Heart left ventricle (tissue), 13 donors: ENCODE measurements at regions not wholly inside any gene's neighbourhood (a gene's known extent, or its start where the extent isn't known, plus 50 kb on each side); places are given as distances from the start of the nearest gene placed in this dataset.

ENCODE experiments used
- POLR2A ChIP-seq, 2 donors: fragments of 450-650 bp; IDR thresholded peaks; one replicate each; pipeline ENCODE4 v1.6.1; 2017; ENCODE audit warnings: antibody characterized with exemption in 2 of 2, mild to moderate bottlenecking in 2 of 2, moderate library complexity in 2 of 2
- TF ChIP-seq, protein P1 (sequence below), 12 donors: fragments of 200-600 bp; sonication (generic) in 4 of 12; IDR thresholded peaks; one replicate each; pipeline versions ENCODE4 v1.5.0 to v1.8.0; 2018 to 2022; ENCODE audit warnings: antibody characterized with exemption in 12 of 12, mild to moderate bottlenecking in 5 of 12
- donor health status: ischemic (EF 13 %, LVEDD 7.1; RV severe dilation, severe dysfunction).
- donor health status: DM: no; HTN: yes; CAD: no.
- donor health status: DM: no; HTN: no; CAD: no.
- donor health status: ischemic (EF 25% LVEDD 6.9; RV normal size, moderate dysfunction).
- donor health status: ischemic (EF 25% LVEDD 5.7; RV mildly dilated, moderate dysfunction).
- donor health status: ischemic (EF 35%, LVEDD 5.7; RV mildly dilated, moderate dysfunction).
- donor health status: nonischemic (EF 11% LVEDD 7.7; RV severe dilation, severe dysfunction).
- donor health status: DM: yes; HTN: yes; CAD: no.
- donor health status: PGD.
- donor health status: ischemic (EF 29% LVEDD 5.4; RV normal size, mild dysfunction).
- donor health status: nonischemic (EF 23%, LVEDD 6.1; RV moderate dilation, normal function).

DNA sequence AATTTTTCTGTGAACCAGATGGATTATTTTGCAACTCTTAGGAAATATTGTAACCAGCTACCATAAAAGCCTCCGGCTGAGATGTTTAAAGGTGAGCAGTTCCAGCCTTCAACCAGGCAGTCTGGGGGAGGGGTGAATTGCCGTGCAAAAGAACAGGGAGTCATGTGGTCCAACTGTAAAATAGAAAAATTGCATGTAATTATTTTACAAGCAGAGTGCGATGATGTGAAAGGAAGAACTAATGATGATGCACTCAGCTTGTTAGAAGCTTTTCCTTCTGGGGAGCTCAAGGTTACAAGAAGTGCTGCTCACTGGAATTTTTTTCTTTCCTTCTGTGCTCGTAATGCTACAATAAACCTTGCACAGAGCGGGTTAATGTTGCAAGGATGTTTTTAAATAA, 188.7 kb upstream of the ITGA1 start:
- no peak for TF ChIP-seq POLR2A (IDR thresholded peaks at IDR 0.05)
- TF ChIP-seq, protein P1, sequence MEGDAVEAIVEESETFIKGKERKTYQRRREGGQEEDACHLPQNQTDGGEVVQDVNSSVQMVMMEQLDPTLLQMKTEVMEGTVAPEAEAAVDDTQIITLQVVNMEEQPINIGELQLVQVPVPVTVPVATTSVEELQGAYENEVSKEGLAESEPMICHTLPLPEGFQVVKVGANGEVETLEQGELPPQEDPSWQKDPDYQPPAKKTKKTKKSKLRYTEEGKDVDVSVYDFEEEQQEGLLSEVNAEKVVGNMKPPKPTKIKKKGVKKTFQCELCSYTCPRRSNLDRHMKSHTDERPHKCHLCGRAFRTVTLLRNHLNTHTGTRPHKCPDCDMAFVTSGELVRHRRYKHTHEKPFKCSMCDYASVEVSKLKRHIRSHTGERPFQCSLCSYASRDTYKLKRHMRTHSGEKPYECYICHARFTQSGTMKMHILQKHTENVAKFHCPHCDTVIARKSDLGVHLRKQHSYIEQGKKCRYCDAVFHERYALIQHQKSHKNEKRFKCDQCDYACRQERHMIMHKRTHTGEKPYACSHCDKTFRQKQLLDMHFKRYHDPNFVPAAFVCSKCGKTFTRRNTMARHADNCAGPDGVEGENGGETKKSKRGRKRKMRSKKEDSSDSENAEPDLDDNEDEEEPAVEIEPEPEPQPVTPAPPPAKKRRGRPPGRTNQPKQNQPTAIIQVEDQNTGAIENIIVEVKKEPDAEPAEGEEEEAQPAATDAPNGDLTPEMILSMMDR (IDR thresholded peaks at IDR 0.05) = no peak
